Vagina (tissue), 2 donors: ENCODE measurements at regions not wholly inside any gene's neighbourhood (a gene's known extent, or its start where the extent isn't known, plus 50 kb on each side); places are given as distances from the start of the nearest gene placed in this dataset.

ENCODE experiments used
- CTCF ChIP-seq, 3 experiments: fragments of 450-650 bp in 2 of 3; fragments of 200-600 bp in 1 of 3; sonication (generic) in 1 of 3; IDR thresholded peaks; one replicate each; pipeline ENCODE4 v1.5.1; 2017 to 2019; ENCODE audit warnings: antibody characterized with exemption in 3 of 3, mild to moderate bottlenecking in 2 of 3, moderate library complexity in 2 of 3
- POLR2A ChIP-seq, 2 donors: fragments of 450-650 bp; IDR thresholded peaks; one replicate each; pipeline ENCODE4 v1.6.1; 2017; ENCODE audit warnings: antibody characterized with exemption in 2 of 2, mild to moderate bottlenecking in 2 of 2, moderate library complexity in 2 of 2

GRCh38 chr7:156559001-156559400 is 81.6 kb upstream of the RNF32 start:
- TF ChIP-seq CTCF (IDR thresholded peaks at IDR 0.05): no peak
- TF ChIP-seq POLR2A (IDR thresholded peaks at IDR 0.05): no peak
